GM19239 (cell line): ENCODE measurements at regions not wholly inside any gene's neighbourhood (a gene's known extent, or its start where the extent isn't known, plus 50 kb on each side); places are given as distances from the start of the nearest gene placed in this dataset.

ENCODE experiments used
- DNase-seq: peaks from one replicate; pipeline ENCODE4 v3.0.0; 2011; ENCODE audit warnings: low spot score; ENCODE audit not compliant: insufficient read length
- FAIRE-seq: peaks from 2 replicates; lab custom pipeline; 2011; peaks lifted over from hg19 to GRCh38; lab: Jason Lieb, UNC

DNA sequence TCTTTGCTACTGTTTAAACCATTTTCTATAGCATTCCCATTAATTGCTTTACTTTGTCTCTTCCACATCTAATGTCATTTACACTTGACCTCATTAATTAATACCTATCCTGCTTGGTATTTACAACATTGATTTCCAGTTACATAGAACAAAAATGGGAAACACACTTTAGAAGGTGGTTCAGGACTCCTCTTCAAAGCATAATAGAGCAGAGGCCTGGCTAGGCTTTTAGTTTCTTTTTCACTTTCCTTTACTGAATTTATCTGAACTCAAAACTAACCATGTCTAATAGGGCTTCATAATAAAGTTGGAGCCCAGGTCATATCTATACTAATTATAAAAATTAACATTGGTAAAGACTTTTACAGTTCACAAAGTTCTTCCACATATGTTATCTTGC is 648.0 kb upstream of the KIRREL3 start:
- FAIRE-seq (no peak), DNase-seq (no peak)

DNA sequence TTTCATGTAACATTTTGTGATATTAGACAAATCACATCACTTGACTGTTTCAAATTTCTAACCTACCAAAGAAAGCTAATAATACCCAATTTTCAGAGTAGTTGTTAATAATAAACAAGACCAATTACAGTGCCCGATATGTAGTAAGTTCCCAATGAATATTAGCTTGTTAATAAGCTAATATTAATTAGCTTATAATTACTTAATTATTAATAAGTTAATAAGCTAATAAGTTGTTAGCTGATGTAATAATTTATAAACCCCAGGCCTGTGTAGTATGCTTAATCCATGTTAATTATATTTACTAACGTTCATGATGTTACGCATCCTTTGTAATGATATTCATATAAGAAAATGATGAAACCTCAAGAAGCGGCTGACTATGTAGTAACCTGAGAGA is 643.8 kb upstream of the KIRREL3 start:
- no peak for DNase-seq
- FAIRE-seq: no peak

- no peak for DNase-seq
- FAIRE-seq: no peak
Observed at GRCh38 chr11:127643268-127644058, 642.9 kb upstream of the KIRREL3 start.

DNA sequence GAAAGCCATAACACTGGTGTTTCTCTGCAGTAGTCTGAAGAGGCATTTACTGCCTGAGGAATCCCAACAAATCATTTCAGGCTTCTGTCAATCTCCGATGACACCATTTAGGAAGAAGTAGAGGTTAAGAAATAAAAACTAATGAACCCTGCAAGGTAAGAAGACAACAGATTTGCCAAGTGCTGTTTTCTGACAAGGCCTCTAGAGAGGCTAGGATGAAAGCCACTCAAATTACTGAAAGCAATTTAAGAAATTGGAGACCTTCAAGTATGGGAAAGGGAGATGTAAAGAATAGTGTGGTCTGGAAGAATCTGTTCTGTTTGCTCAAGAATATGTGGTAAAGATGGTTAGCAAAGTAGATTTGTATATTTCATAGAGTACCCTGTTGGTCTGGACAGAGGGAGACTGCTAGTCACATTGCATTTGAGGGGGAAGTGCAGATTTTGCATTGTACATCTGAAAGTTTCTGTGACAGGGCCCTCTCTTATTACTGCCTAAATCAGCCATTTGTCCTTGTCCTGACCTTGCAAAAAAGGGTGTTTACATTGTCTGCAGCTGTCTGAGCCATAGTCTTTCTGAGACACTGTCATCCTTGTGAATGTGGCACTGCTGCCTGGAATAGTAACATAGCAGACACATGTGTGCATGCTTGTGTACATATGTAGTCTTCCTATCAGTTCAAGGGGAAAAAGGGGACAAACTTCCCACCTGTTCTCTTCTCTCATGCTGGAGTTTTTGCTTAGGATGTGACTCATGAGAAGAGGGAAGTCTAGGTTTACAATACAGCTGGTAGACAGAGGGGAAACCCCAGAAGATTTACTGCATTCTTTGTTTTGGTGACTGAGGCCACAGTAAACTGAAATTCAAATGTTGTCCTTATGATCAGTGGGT is 640.2 kb upstream of the KIRREL3 start:
- DNase-seq: no peak
- no peak for FAIRE-seq

DNA sequence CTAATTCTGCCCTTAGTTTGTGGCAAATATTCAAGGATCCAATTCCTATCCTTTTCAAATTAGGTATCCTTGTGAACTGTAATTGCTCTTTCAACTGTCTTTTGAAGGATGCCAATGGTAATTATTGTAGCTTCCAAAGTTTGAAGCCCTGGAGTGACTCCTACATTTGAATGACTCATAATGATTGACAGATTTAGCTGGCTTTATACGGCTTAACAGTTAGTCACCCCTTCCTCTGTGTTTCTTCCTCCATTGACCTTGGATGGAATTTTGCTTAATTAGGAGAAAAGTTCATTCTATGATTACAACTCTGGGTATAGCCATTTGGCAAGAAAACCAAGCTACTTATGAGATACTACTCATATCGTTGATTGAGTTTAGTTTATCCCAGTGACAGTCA is 639.3 kb upstream of the KIRREL3 start:
- no peak for FAIRE-seq
- DNase-seq: no peak

- no peak for DNase-seq
- FAIRE-seq: no peak
Observed at GRCh38 chr11:127632976-127633680, 632.6 kb upstream of the KIRREL3 start.

DNA sequence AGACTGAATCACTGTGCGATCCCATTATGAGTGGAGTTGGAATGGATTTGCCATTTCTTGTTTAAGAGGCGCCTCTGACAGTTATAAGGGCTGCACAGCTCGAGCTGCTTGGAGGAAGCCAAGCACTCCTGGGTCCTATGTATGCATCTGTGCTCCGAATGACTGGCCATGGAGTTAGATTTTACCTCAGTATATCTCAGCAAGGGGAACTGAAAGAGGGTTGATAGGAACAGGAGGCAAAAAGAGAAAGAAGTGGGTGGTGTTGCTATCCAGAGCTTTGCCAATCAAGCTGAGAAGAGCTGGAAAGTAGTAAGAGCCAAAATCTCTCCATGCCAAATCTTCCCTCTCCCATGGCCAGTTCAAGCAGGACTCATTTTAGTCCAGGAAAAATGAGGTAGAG is 632.0 kb upstream of the KIRREL3 start:
- FAIRE-seq (no peak), DNase-seq (no peak)

GRCh38 chr11:127631974-127632373 is 631.4 kb upstream of the KIRREL3 start:
- FAIRE-seq (no peak), DNase-seq (no peak)

- FAIRE-seq (no peak), DNase-seq (no peak)
Observed at GRCh38 chr11:127629200-127629599, 628.6 kb upstream of the KIRREL3 start.

DNA sequence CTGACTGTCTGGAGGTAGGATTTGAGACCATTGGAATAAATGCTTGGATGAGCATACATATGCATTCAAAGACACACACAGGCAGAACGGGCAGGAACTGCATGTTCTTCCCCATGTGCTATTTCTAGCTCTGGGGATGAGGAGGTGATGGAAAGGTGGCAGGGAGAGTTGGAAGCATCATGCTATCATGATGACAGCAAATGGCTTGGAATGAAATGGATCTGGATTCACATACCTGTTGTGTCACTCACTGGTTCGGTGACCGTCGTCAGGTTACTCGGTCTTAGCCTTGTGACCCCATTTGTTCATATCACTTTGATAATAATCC is 627.9 kb upstream of the KIRREL3 start:
- no peak for DNase-seq
- FAIRE-seq: no peak

DNA sequence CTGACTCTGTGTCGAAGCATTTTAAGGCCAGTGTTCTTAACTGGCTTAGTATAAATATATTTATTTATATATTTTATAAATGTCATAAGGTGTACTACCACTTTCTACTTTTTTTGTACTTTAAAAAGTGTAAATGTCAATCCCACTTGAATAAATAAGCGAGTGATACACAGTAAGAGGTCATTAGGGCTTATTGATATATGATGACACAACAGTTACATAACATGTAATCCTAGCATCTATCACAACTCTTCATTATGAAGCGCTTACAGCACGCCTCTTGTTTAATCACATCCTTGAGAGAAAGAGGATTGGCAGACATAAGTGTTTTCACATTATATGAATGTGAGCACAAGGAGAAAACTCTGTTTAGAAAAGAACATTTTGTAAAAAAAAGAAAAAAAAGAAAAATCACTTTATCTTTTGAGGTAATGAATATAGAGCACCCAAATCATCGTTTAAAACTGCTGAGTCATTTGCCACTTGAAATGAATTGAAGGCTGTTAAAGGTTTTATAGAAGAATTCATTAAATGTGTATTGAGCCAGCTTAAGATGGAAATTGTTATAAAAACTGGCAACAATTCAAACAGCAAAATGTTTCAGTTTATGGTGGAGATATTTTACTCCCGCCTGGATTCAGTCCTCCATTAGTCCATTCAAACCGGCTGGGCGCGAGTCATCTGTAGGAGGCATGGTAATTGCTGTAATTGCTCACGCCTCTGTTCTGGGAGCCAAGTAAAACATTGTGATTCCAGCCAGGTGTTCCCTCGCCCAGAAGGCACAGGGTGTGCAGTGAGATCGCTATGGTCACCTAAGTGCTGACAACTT is 627.3 kb upstream of the KIRREL3 start:
- DNase-seq (no peak), FAIRE-seq (no peak)

DNA sequence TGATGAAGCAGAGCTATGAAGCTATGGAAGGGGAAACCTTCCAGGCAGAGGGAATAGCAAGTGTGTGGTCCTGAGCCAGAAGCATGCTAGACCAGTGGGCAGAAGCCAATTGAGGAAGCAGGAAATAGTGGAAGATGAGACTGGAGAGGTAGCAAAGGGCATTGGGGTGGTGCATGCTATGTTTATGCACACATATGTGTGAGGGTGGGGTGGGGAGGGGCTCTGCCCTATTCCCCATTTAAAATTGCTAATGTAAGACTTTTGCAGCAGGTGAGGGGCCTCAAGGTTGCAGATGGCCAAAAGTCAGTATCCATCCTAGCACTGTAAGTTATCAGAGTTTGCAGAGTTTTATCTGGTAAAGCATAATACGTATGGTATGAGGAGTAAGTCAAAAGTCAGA is 626.6 kb upstream of the KIRREL3 start:
- FAIRE-seq: no peak
- DNase-seq: no peak

DNA sequence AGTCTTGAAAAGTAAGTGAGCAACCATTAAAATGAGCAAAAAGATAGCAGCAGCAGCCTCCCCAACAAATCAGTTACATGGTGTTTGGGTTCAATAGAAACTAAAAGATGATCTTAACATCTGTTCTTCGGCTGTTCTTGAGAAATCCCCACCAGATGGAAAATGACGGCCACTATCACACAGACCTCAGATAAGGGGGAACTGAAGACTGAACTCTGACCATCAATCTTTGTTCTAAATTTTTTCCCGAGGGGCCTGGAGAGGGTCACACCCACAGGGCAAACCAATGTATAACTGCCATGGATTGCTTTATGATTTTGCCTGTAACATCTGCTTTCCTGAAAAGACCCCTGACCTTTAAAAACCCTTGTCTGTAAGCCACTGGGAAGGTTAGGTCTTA is 624.8 kb upstream of the KIRREL3 start:
- FAIRE-seq (no peak), DNase-seq (no peak)

GRCh38 chr11:127624306-127624856 is 623.8 kb upstream of the KIRREL3 start:
- DNase-seq (no peak), FAIRE-seq (no peak)

- DNase-seq (no peak), FAIRE-seq (no peak)
Observed at GRCh38 chr11:127622686-127623085, 622.1 kb upstream of the KIRREL3 start.

DNA sequence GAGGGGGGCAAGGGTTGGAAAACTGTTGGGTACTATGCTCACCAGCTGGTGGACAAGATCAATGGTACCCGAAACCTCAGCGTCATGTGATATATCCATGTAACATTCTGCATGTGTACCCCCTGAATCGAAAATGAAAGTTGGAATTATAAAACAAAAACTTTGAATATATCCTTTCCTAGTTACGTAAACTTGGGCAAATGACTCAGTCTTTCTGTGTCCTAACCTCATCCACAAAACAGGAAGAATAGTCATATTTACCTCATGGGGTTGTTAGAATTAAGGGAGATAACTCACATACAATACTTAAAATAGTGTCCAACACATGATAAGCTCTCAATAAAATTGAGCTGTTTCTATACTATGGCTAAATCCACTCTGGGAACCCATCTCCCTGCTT is 620.1 kb upstream of the KIRREL3 start:
- FAIRE-seq (no peak), DNase-seq (no peak)

DNA sequence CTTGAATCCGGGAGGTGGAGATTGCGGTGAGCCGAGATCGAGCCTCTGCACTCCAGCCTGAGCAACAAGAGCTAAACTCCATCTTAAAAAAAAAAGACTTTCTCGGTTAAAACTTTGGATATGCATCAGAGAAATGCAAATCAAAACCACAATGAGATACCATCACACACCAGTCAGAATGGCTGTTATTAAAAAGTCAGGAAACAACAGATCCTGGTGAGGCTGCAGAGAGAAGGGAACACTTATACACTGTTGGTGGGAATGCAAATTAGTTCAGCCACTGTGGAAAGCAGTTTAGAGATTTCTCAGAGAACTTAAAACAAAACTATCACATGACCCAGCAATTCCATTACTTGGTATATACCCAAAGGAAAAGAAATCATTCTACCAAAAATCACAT is 619.4 kb upstream of the KIRREL3 start:
- DNase-seq (no peak), FAIRE-seq (no peak)

DNA sequence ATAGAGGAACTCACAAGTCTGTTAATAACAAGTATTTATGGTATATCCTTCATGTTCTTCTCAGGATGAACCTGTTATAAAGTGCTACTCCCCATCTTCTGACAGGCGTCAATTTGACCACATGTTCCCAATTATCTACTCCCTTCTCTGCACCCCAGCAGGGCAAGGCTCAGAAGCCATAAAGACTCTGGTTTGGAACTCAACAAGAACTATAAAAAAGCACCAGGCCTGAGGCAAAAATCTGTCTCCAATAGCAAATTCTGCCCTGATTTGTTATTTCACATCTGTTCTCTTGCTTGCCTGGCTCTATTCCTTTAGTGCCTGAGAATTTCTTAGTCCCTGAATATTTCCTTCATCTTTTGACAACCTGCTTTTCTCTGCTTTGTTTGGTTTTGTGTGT is 618.2 kb upstream of the KIRREL3 start:
- FAIRE-seq (no peak), DNase-seq (no peak)

DNA sequence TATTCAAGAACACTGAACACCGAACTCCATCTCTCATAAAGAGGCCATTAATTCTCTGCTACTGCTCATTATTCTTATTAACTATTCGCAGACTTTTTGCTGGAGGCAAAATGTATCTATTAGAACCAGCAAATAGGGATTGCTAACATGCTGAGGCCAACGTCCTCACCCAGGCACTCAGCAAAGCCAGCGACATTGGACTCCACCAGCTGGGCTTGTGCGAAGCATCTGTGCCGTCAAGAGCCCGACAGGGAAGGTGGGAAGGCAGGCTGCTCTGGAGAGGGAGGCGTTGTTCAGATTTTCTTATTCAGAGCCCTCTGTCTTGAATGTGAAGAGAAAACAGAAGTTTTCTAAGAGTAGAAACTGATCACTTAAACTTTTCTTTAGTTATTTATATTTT is 615.6 kb upstream of the KIRREL3 start:
- FAIRE-seq: no peak
- DNase-seq: no peak

DNA sequence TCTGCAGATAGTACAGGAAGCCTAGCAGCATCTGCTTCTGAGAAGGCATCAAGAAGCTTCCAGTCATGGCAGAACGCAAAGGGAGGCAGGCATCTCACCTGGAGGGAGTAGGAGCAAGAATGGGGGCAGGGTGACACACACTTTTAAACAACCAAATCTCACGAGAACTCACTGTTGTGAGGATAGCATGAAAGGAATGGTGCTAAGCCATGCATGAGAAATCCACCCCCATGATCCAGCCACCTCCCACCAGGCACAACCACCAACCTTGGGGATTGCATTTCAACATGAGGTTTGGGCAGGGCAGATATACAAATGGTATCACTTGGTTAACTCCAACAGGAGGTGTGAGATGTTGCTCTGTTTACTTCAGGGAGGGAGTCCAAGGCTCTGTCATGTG is 612.0 kb upstream of the KIRREL3 start:
- no peak for FAIRE-seq

More for the DNA sequence above, 612.0 kb upstream of the KIRREL3 start:
- DNase-seq: no peak
